Bronchial epithelial cell (primary cell): ENCODE measurements at regions not wholly inside any gene's neighbourhood (a gene's known extent, or its start where the extent isn't known, plus 50 kb on each side); places are given as distances from the start of the nearest gene placed in this dataset.

Experiments
- DNase-seq: peaks from one replicate; pipeline ENCODE4 v3.0.0-alpha.2; 2010; ENCODE audit warnings: low read depth
- FAIRE-seq: peaks from 2 replicates; lab custom pipeline; 2011; peaks lifted over from hg19 to GRCh38; lab: Jason Lieb, UNC
- H3K27me3 ChIP-seq: 2 replicates; pipeline ENCODE4 v1.5.1; 2011; ENCODE audit warnings: low read length; ENCODE audit not compliant: control insufficient read depth, insufficient read depth
- H3K36me3 ChIP-seq: 2 replicates; pipeline ENCODE4 v1.5.1; 2011; ENCODE audit warnings: low read length; ENCODE audit not compliant: control insufficient read depth, insufficient read depth
- H3K4me3 ChIP-seq: 2 replicates; pipeline ENCODE4 v1.5.1; 2011; ENCODE audit warnings: mild to moderate bottlenecking, low read depth, low read length, control low read depth
- TF ChIP-seq, protein P1 (sequence below): IDR thresholded peaks from 2 replicates; pipeline ENCODE4 v1.5.1; 2011; ENCODE audit warnings: mild to moderate bottlenecking, moderate library complexity, low read length, control low read depth, inconsistent platforms; ENCODE audit not compliant: insufficient read depth, severe bottlenecking

DNA sequence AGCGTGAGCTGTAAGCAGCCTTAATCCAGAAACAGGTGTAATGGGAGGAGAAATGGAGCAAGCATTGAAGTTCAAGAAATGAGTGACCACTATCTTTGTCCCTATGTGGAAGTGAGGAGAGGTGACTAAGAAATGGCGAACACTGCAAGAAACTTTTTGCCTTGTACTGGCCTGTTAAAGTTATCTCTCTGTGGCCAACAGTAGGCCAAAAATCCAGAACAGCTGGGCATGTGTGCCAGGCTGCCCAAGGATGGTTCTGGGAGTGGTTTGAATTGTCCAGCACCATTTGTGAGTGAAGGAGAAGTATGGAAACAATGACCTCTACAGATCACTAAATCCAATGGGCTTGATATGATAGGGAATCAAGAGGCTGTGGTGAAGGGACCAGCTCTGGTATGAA is 83.3 kb upstream of the FRMD6 start:
- FAIRE-seq: no peak

DNA sequence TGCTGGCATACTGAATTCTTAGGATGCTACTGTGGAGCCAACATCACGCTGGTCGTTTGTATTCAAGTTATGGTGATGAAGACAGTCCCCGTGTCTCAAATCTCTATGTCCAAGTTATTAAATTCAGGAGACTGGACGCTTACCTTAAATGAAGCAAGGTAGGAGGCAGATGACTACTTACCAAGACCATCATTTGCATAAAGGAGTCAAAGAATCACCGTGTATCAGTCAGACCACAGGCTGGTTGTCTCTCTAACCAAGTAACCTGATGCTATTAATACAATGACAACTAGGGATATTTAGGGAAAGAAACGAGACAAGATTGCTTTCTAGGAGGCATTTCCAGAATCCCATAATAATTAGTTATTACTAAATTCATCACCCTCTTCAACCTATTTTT is 78.1 kb upstream of the FRMD6 start:
- DNase-seq (no peak), FAIRE-seq (no peak)
- Histone ChIP-seq H3K4me3 (no peak overlapping the region), H3K36me3 (peaks cover 14% of the 10 kb centered on the region), H3K27me3 (no peaks in the 10 kb centered on the region)
- TF ChIP-seq, protein P1, sequence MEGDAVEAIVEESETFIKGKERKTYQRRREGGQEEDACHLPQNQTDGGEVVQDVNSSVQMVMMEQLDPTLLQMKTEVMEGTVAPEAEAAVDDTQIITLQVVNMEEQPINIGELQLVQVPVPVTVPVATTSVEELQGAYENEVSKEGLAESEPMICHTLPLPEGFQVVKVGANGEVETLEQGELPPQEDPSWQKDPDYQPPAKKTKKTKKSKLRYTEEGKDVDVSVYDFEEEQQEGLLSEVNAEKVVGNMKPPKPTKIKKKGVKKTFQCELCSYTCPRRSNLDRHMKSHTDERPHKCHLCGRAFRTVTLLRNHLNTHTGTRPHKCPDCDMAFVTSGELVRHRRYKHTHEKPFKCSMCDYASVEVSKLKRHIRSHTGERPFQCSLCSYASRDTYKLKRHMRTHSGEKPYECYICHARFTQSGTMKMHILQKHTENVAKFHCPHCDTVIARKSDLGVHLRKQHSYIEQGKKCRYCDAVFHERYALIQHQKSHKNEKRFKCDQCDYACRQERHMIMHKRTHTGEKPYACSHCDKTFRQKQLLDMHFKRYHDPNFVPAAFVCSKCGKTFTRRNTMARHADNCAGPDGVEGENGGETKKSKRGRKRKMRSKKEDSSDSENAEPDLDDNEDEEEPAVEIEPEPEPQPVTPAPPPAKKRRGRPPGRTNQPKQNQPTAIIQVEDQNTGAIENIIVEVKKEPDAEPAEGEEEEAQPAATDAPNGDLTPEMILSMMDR: no peak

More for the DNA sequence above, 83.3 kb upstream of the FRMD6 start:
- no peak overlapping the region for H3K4me3 ChIP-seq
- DNase-seq: no peak
- TF ChIP-seq, protein P1: no peak
- peaks cover 8% of the 10 kb centered on the region for H3K36me3 ChIP-seq
- H3K27me3 ChIP-seq: no peaks in the 10 kb centered on the region

DNA sequence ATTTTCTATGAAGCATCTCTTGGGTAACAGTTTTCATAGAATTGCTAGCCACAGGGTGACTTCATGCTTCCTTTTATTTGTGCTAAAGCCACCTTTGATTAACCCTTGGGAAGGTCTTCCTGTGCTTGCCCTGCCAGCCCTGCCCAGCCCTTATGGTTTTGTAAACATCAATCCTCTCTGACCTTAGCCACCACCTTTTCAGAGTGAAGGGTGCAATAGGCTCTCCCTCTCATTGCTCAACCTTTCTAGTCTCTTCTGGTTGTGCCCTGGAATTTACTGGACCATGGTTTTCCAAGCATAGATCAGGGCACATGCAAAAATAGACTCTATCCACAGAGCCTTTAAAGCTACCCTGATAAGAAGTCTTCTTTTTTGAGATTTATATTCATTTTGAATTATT is 77.7 kb upstream of the FRMD6 start:
- Histone ChIP-seq H3K4me3 (no peak overlapping the region), H3K27me3 (no peaks in the 10 kb centered on the region), H3K36me3 (peaks cover 14% of the 10 kb centered on the region)
- no peak for DNase-seq
- TF ChIP-seq, protein P1: no peak
- FAIRE-seq: no peak

DNA sequence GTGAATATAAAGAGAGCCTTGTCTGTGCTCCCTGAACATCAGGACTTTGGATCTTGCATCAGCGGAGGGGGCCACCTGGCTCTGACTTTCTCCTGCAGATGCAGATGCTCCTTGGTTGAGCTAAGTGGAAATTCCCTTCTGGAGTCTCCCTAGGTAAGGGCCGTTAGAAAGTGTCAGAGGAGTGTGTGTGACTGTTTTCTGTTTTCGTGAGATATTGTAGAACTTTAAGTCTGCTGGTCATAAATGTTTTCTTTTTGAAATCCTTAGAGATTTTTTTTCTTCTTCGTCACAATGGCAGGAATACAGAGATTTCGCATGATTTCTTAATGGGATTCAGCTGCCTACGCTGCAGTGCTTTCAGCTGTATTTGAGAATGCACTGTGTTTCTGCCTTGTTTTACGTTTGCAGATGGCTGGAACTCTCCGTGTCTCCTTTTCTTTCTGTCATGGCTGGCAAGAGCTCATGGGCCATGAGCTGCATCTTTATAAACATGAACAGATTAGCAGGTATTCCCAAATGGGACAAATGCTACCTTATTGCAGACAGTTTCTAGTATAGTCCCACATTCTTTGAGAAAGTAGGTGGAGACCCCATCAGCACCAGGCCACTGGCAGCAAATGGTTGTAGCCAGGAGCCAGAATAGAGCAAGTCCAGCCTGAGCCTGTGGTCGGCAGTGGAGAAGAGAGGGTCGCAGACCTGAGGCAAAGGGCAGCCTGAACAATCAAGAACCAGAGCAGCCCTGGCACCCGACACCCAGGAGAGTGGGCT is 76.2 kb upstream of the FRMD6 start:
- Histone ChIP-seq H3K27me3 (no peaks in the 10 kb centered on the region), H3K4me3 (no peak overlapping the region), H3K36me3 (peaks cover 14% of the 10 kb centered on the region)
- no peak for DNase-seq
- TF ChIP-seq, protein P1: no peak
- no peak for FAIRE-seq

DNA sequence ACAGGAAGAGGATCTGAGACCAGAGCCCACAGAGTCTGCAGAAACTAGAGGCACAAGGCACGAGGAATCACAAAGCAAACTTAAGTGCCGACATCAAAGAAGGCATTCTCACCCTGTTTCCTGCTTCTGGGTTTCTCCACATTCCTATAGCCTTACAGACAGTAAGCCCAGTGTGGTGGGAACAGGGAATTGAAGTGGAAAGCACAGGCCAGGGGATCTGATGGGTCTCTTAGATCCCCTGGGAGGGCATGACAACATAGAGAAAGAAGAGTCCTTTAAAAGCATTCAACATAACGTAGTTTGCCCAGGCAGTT is 75.6 kb upstream of the FRMD6 start:
- DNase-seq: no peak
- H3K4me3 ChIP-seq: no peak overlapping the region
- TF ChIP-seq, protein P1: no peak
- H3K27me3 ChIP-seq: no peaks in the 10 kb centered on the region
- no peak for FAIRE-seq
- peaks cover 14% of the 10 kb centered on the region for H3K36me3 ChIP-seq

DNA sequence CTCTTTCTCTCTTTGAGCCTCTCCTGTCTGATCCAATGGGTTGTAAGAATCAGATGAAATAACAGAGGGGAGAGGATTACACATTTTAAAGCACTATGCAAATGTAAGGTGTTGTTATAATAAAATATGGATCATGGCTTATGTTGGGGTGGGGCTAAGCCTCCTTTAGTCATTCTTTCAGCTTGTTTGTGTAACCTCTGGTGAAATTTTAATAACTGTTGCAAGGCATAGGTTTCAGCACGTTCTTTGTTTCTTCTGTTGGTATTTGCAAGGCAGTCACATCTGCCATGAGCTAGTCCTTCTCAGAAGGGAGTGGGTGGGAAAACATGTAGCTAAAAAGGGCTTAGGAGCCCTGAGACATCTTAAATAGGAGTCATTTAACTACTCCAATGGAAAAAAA is 74.8 kb upstream of the FRMD6 start:
- TF ChIP-seq, protein P1: no peak
- Histone ChIP-seq H3K27me3 (no peaks in the 10 kb centered on the region), H3K4me3 (no peak overlapping the region), H3K36me3 (peaks cover 13% of the 10 kb centered on the region)
- no peak for FAIRE-seq
- peak; percentile 79 for DNase-seq
